Stimulated activated CD8-positive, alpha-beta memory T cell treated with anti-CD3 and anti-CD28 coated beads, Interleukin-4, amount 100 ng/mL, for 1 hour (primary cell): ENCODE measurements at regions not wholly inside any gene's neighbourhood (a gene's known extent, or its start where the extent isn't known, plus 50 kb on each side); places are given as distances from the start of the nearest gene placed in this dataset.

Experiments used
- DNase-seq, 2 donors: peaks; one replicate each; pipeline ENCODE4 v3.0.0-alpha.2; 2020; ENCODE audit warnings: low read depth in 2 of 2, low spot score in 1 of 2

- no peak for DNase-seq
Measured at GRCh38 chr4:176898791-176899190, 106.1 kb upstream of the VEGFC start.

GRCh38 chr4:176902710-176903323 is 110.1 kb upstream of the VEGFC start:
- DNase-seq = no peak

GRCh38 chr4:176906709-176907108 is 114.0 kb upstream of the VEGFC start:
- DNase-seq = no peak

GRCh38 chr4:176910646-176911045 is 117.9 kb upstream of the VEGFC start:
- DNase-seq = no peak

GRCh38 chr4:176919631-176920030 is 126.9 kb upstream of the VEGFC start:
- no peak for DNase-seq

- DNase-seq = no peak
Measured at GRCh38 chr4:176920694-176921093, 128.0 kb upstream of the VEGFC start.

GRCh38 chr4:176921256-176921655 is 128.5 kb upstream of the VEGFC start:
- no peak for DNase-seq

GRCh38 chr4:176924238-176924637 is 131.5 kb upstream of the VEGFC start:
- DNase-seq = no peak

GRCh38 chr4:176925962-176926361 is 133.2 kb upstream of the VEGFC start:
- no peak for DNase-seq

GRCh38 chr4:176927117-176927516 is 134.4 kb upstream of the VEGFC start:
- no peak for DNase-seq

GRCh38 chr4:176927664-176928063 is 134.9 kb upstream of the VEGFC start:
- DNase-seq = no peak

GRCh38 chr4:176939445-176939844 is 146.7 kb upstream of the VEGFC start:
- DNase-seq = no peak

GRCh38 chr4:176945334-176945733 is 152.6 kb upstream of the VEGFC start:
- DNase-seq = no peak

GRCh38 chr4:176949029-176949428 is 156.3 kb upstream of the VEGFC start:
- no peak for DNase-seq

GRCh38 chr4:176953021-176953420 is 160.3 kb upstream of the VEGFC start:
- DNase-seq = no peak

- DNase-seq = no peak
Measured at GRCh38 chr4:176957353-176958118, 164.8 kb upstream of the VEGFC start.

- DNase-seq = no peak
Measured at GRCh38 chr4:176959980-176960379, 167.3 kb upstream of the VEGFC start.

- no peak for DNase-seq
Measured at GRCh38 chr4:176963121-176963520, 170.4 kb upstream of the VEGFC start.

- DNase-seq = no peak
Measured at GRCh38 chr4:176964116-176964691, 171.5 kb upstream of the VEGFC start.

- DNase-seq = no peak
Measured at GRCh38 chr4:176967586-176967985, 174.9 kb upstream of the VEGFC start.

GRCh38 chr4:176968094-176968493 is 175.4 kb upstream of the VEGFC start:
- no peak for DNase-seq

GRCh38 chr4:176969011-176969410 is 176.3 kb upstream of the VEGFC start:
- DNase-seq = no peak

GRCh38 chr4:176970853-176971252 is 178.1 kb upstream of the VEGFC start:
- DNase-seq = no peak
